ENCODE measurements at regions not wholly inside any gene's neighbourhood (a gene's known extent, or its start where the extent isn't known, plus 50 kb on each side); places are given as distances from the start of the nearest gene placed in this dataset.

- POLR2A ChIA-PET, result no interaction called here
- CTCF ChIA-PET, result no interaction called here
- H3K4me3 ChIP-seq (ENCODE audit: low read depth, low read length), result no peak overlapping the region
- no peak for DNase-seq (ENCODE audit: low read depth, low spot score)
- no peak for TF ChIP-seq CTCF (IDR thresholded peaks at IDR 0.05; ENCODE audit: insufficient read depth, low read length, missing control alignments)
Measured at GRCh38 chr5:112635276-112635675, 102.4 kb upstream of the APC start.

GRCh38 chr5:112635771-112636731, 101.6 kb upstream of the APC start:
- no peak for DNase-seq (ENCODE audit: low read depth, low spot score)
- TF ChIP-seq CTCF (IDR thresholded peaks at IDR 0.05; ENCODE audit: insufficient read depth, low read length, missing control alignments), result no peak
- H3K4me3 ChIP-seq (ENCODE audit: low read depth, low read length), result no peak overlapping the region
- POLR2A ChIA-PET, result no interaction called here
- CTCF ChIA-PET, result no interaction called here

GRCh38 chr5:112636751-112637150, 100.9 kb upstream of the APC start:
- TF ChIP-seq CTCF (IDR thresholded peaks at IDR 0.05; ENCODE audit: insufficient read depth, low read length, missing control alignments), result no peak
- DNase-seq (ENCODE audit: low read depth, low spot score), result no peak
- ChIA-PET POLR2A (no interaction called here), CTCF (no interaction called here)
- no peak overlapping the region for H3K4me3 ChIP-seq (ENCODE audit: low read depth, low read length)

- no peak for TF ChIP-seq CTCF (IDR thresholded peaks at IDR 0.05; ENCODE audit: insufficient read depth, low read length, missing control alignments)
- CTCF ChIA-PET, result no interaction called here
- no peak for DNase-seq (ENCODE audit: low read depth, low spot score)
- POLR2A ChIA-PET, result no interaction called here
- no peak overlapping the region for H3K4me3 ChIP-seq (ENCODE audit: low read depth, low read length)
Measured at GRCh38 chr5:112637343-112637742, 100.3 kb upstream of the APC start.

- H3K4me3 ChIP-seq (ENCODE audit: low read depth, low read length), result no peak overlapping the region
- CTCF ChIA-PET, result no interaction called here
- DNase-seq (ENCODE audit: low read depth, low spot score), result peak; percentile 21
- POLR2A ChIA-PET, result no interaction called here
- TF ChIP-seq CTCF (IDR thresholded peaks at IDR 0.05; ENCODE audit: insufficient read depth, low read length, missing control alignments), result no peak
Measured at GRCh38 chr5:112640546-112640945, 97.1 kb upstream of the APC start.

GRCh38 chr5:112641515-112642110, 96.1 kb upstream of the APC start:
- DNase-seq (ENCODE audit: low read depth, low spot score), result no peak
- ChIA-PET POLR2A (no interaction called here), CTCF (no interaction called here)
- H3K4me3 ChIP-seq (ENCODE audit: low read depth, low read length), result no peak overlapping the region
- TF ChIP-seq CTCF (IDR thresholded peaks at IDR 0.05; ENCODE audit: insufficient read depth, low read length, missing control alignments), result no peak
